K562 (cell line): ENCODE measurements at regions not wholly inside any gene's neighbourhood (a gene's known extent, or its start where the extent isn't known, plus 50 kb on each side); places are given as distances from the start of the nearest gene placed in this dataset.

Experiments used
- ATAC-seq: fragments of 200-7000 bp; cut with Tn5 transposase; 3 replicates; pipeline ENCODE4 v1.9.1; 2020; ENCODE audit warnings: moderate library complexity
- BruUV-seq: library from RNA; stranded (reverse); fragments of 400-500 nt; replicated peaks from 2 replicates; lab custom pipeline; 2021; lab: Mats Ljungman, UMichigan
- CTCF ChIA-PET: fragments of 300-600 bp; formaldehyde crosslinking; extraction: SDS; loops from one replicate; lab custom pipeline; 2021; ENCODE audit warnings: low intra/inter-chr PET ratio; lab: Yijun Ruan, JAX
- POLR2A ChIA-PET: fragments of 300-600, 350-650 bp; sonication (Branson Sonifier 250); formaldehyde crosslinking; extraction: SDS; loops from one replicate; lab custom pipeline; 2021; ENCODE audit warnings: antibody characterized with exemption, inconsistent platforms; lab: Yijun Ruan, JAX
- DNase-seq, 4 experiments: peaks; one replicate each; pipeline versions ENCODE4 v3.0.0 to v3.0.0-alpha.2; 2011 to 2018; ENCODE audit warnings: low spot score in 3 of 4, mixed read lengths in 3 of 4; ENCODE audit errors: extremely low read depth in 1 of 4
- FAIRE-seq: peaks from 2 replicates; lab custom pipeline; 2011; peaks lifted over from hg19 to GRCh38; lab: Jason Lieb, UNC
- H2AFZ ChIP-seq: 2 replicates; pipeline ENCODE4 v1.6.0; 2011; ENCODE audit warnings: low read depth, low read length, control low read depth, inconsistent platforms
- H3K27ac ChIP-seq: fragments of 200-600 bp; 3 replicates; pipeline ENCODE4 v1.8.0; 2011; ENCODE audit warnings: low read depth, mild to moderate bottlenecking, control low read depth, inconsistent platforms, low read length, moderate library complexity, mixed read lengths; ENCODE audit errors: extremely low read depth
- H3K27me3 ChIP-seq, 2 experiments: fragments of 300-600 bp in 1 of 2; 2 replicates in 1 of 2; 3 replicates in 1 of 2; pipeline versions ENCODE4 v1.6.0 to v1.8.0; 2011; ENCODE audit warnings: inconsistent platforms in 2 of 2, low read length in 2 of 2, mild to moderate bottlenecking in 1 of 2, mixed read lengths in 1 of 2, moderate library complexity in 1 of 2; ENCODE audit not compliant: control insufficient read depth in 2 of 2, insufficient read depth in 2 of 2
- H3K36me3 ChIP-seq: fragments of 300-600 bp; 3 replicates; pipeline ENCODE4 v1.8.0; 2011; ENCODE audit warnings: mild to moderate bottlenecking, low read length, inconsistent platforms; ENCODE audit not compliant: control insufficient read depth, insufficient read depth
- H3K4me1 ChIP-seq, 2 experiments: fragments of 200-600 bp in 1 of 2; replicated peaks in 1 of 2; 2 replicates in 1 of 2; 3 replicates in 1 of 2; pipeline versions ENCODE4 v1.5.1 to v1.8.0; 2011; ENCODE audit warnings: inconsistent platforms in 2 of 2, low read length in 2 of 2, mild to moderate bottlenecking in 1 of 2, mixed read lengths in 1 of 2, moderate library complexity in 1 of 2; ENCODE audit not compliant: control insufficient read depth in 2 of 2, insufficient read depth in 2 of 2
- H3K4me2 ChIP-seq: 2 replicates; pipeline ENCODE4 v1.6.1; 2011; ENCODE audit warnings: low read length, control low read depth, inconsistent platforms, mixed read lengths; ENCODE audit not compliant: insufficient read depth
- H3K4me3 ChIP-seq: fragments of 200-600 bp; sonication (generic), shearing (Covaris generic); 2 replicates; pipeline ENCODE4 v1.5.1; 2016; ENCODE audit warnings: control low read depth, inconsistent platforms
- H3K79me2 ChIP-seq: fragments of 200-600 bp; 3 replicates; pipeline ENCODE4 v1.8.0; 2011; ENCODE audit warnings: low read length, inconsistent platforms; ENCODE audit not compliant: control insufficient read depth, insufficient read depth
- H3K9ac ChIP-seq, 2 experiments: 2 replicates each; pipeline versions ENCODE4 v1.6.0 to v1.6.1; 2011; ENCODE audit warnings: low read depth in 2 of 2, low read length in 2 of 2, control low read depth in 1 of 2, inconsistent platforms in 1 of 2, mild to moderate bottlenecking in 1 of 2, mixed read lengths in 1 of 2; ENCODE audit not compliant: insufficient read depth in 1 of 2
- H3K9me1 ChIP-seq: one replicate; pipeline ENCODE4 v1.6.0; 2011; ENCODE audit warnings: inconsistent platforms, mild to moderate bottlenecking, low read length, moderate library complexity; ENCODE audit not compliant: control insufficient read depth, insufficient read depth
- H3K9me3 ChIP-seq: replicated peaks from 2 replicates; pipeline ENCODE4 v1.5.1; 2011; ENCODE audit warnings: low read depth, low read length, inconsistent platforms; ENCODE audit not compliant: control insufficient read depth, insufficient read depth
- H4K20me1 ChIP-seq: replicated peaks from 2 replicates; pipeline ENCODE4 v1.6.1; 2011; ENCODE audit warnings: low read length, inconsistent platforms, mixed read lengths; ENCODE audit not compliant: control insufficient read depth, insufficient read depth
- BHLHE40 ChIP-seq: IDR thresholded peaks from 2 replicates; pipeline ENCODE4 v1.6.1; 2011; ENCODE audit warnings: low read length, improper control_type of control experiment
- BRCA1 ChIP-seq, 2 experiments: fragments of 450-650 bp in 1 of 2; sonication (generic) in 1 of 2; formaldehyde crosslinking in 1 of 2; IDR thresholded peaks; 2 replicates each; pipeline versions ENCODE4 v1.5.0 to v1.6.1; 2017 to 2020; ENCODE audit warnings: mild to moderate bottlenecking in 1 of 2, missing genetic modification reagents in 1 of 2
- CBX8 ChIP-seq: fragments of 200-600 bp; sonication (generic); IDR thresholded peaks from 2 replicates; pipeline ENCODE4 v1.6.1; 2012; ENCODE audit warnings: borderline replicate concordance, mixed run types, low read depth, mild to moderate bottlenecking, moderate library complexity, mixed read lengths, low read length, control low read depth, inconsistent platforms; ENCODE audit not compliant: poor library complexity, severe bottlenecking; ENCODE audit errors: extremely low read depth
- CCAR2 ChIP-seq: fragments of 200-400 bp; formaldehyde crosslinking; IDR thresholded peaks from 2 replicates; pipeline ENCODE4 v1.6.1; 2017; ENCODE audit warnings: mild to moderate bottlenecking, low read depth, low read length
- EP300 ChIP-seq: IDR thresholded peaks from 2 replicates; pipeline ENCODE4 v1.6.1; 2012; ENCODE audit warnings: low read length, improper control_type of control experiment
- NFE2 ChIP-seq: IDR thresholded peaks from 2 replicates; pipeline ENCODE4 v1.6.1; 2014; ENCODE audit warnings: antibody characterized with exemption, low read depth
- NRF1 ChIP-seq, 2 experiments: fragments of 450-650 bp; IDR thresholded peaks in 1 of 2; conservative IDR thresholded peaks in 1 of 2; 2 replicates each; pipeline ENCODE4 v1.6.1; 2014; ENCODE audit warnings: mild to moderate bottlenecking in 2 of 2
- SMARCB1 ChIP-seq: IDR thresholded peaks from 2 replicates; pipeline ENCODE4 v1.6.1; 2011; ENCODE audit warnings: improper control_type of control experiment, low read depth; ENCODE audit not compliant: insufficient read length
- WGBS: fragments of 100-300 bp; shearing (Covaris generic); methylation state at CpG from one replicate; pipeline ENCODE4 v1.1.6; 2016; ENCODE audit warnings: low coverage, mixed read lengths; ENCODE audit not compliant: insufficient coverage; ENCODE audit errors: missing lambda C conversion rate; 5-methylcytosine and 5-hydroxymethylcytosine counted together
- in situ Hi-C: fragments of 300-500 bp; cut with MboI; formaldehyde crosslinking; loops from 4 replicates; pipeline ENCODE4 v1.15.0; 2018; ENCODE audit warnings: inconsistent platforms, mixed read lengths
- intact Hi-C: fragments of 100-400 bp; cut with micrococcal nuclease; formaldehyde crosslinking; loops from 2 replicates; pipeline ENCODE4 v1.14.2; 2022
- TF ChIP-seq, protein P1 (sequence below), 2 experiments: fragments of 450-650 bp; IDR thresholded peaks; 2 replicates each; pipeline ENCODE4 v1.6.1; 2016; ENCODE audit warnings: mild to moderate bottlenecking in 2 of 2, borderline replicate concordance in 1 of 2, low read depth in 1 of 2, moderate library complexity in 1 of 2
- TF ChIP-seq, protein P2 (sequence below): sonication (generic); formaldehyde crosslinking; IDR thresholded peaks from 2 replicates; pipeline ENCODE4 v1.8.1; 2022; ENCODE audit warnings: missing genetic modification reagents

DNA sequence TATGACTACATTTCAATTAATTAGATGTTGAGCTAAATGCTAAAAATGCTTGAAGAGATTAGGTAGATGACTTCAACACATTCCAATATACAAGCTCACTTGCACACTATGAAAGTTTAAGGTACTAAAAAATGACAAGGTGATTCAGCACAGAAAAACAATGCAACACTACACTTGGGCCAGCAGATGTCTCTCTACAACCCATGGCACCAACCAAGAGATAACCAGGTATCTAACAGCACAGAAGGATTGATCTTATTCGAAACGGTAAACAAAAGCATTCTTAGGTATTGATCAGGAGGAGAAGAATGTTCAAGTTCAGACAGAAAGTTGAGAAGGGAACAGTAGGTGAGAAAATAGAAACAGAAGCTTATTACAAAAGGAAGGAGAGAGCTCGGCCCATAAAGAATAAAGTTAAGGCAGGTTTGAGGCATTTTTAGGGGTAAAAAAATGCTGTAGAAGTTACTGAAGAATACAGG lies 248.2 kb upstream of the KLF14 start:
- H2AFZ ChIP-seq: no peak overlapping the region
- CTCF ChIA-PET: interaction anchor here (1.0 to 1.6 kb wide), 3 partner anchors 24 to 58 kb away, joined by 3 to 7 read pairs (median 5); no protein-coding TSS in a partner anchor
- H3K4me2 ChIP-seq: no peak overlapping the region
- H3K36me3 ChIP-seq: no peaks in the 10 kb centered on the region
- WGBS: 29% methylated on average over 3 of the region's 3 CpGs
- H3K27me3 ChIP-seq: no peaks in the 10 kb centered on the region
- intact Hi-C loops (loop anchor here (1.0 kb wide), 3 partner anchors 25 to 531 kb away; no protein-coding TSS in a partner anchor), in situ Hi-C loops (no loop called here)
- no peak overlapping the region for H3K27ac ChIP-seq
- no peak overlapping the region for H3K4me3 ChIP-seq
- H3K9me3 ChIP-seq: no peaks in the 10 kb centered on the region
- POLR2A ChIA-PET: interaction anchor here (1.0 to 1.7 kb wide), 3 partner anchors 11 to 87 kb away, joined by 3 to 7 read pairs (median 3); no protein-coding TSS in a partner anchor
- H3K9ac ChIP-seq: no peak overlapping the region
- BruUV-seq: no TSS peak
- H3K9me1 ChIP-seq: peaks cover 2% of the 10 kb centered on the region
- no peaks in the 10 kb centered on the region for H4K20me1 ChIP-seq
- FAIRE-seq (peak; percentile 86), ATAC-seq (peak; percentile 96), DNase-seq (peak; percentile 46 to 68 (median 58))
- H3K79me2 ChIP-seq: no peaks in the 10 kb centered on the region
- no peaks in the 10 kb centered on the region; a peak in 1 of 5 replicates for H3K4me1 ChIP-seq
- TF ChIP-seq, protein P1, sequence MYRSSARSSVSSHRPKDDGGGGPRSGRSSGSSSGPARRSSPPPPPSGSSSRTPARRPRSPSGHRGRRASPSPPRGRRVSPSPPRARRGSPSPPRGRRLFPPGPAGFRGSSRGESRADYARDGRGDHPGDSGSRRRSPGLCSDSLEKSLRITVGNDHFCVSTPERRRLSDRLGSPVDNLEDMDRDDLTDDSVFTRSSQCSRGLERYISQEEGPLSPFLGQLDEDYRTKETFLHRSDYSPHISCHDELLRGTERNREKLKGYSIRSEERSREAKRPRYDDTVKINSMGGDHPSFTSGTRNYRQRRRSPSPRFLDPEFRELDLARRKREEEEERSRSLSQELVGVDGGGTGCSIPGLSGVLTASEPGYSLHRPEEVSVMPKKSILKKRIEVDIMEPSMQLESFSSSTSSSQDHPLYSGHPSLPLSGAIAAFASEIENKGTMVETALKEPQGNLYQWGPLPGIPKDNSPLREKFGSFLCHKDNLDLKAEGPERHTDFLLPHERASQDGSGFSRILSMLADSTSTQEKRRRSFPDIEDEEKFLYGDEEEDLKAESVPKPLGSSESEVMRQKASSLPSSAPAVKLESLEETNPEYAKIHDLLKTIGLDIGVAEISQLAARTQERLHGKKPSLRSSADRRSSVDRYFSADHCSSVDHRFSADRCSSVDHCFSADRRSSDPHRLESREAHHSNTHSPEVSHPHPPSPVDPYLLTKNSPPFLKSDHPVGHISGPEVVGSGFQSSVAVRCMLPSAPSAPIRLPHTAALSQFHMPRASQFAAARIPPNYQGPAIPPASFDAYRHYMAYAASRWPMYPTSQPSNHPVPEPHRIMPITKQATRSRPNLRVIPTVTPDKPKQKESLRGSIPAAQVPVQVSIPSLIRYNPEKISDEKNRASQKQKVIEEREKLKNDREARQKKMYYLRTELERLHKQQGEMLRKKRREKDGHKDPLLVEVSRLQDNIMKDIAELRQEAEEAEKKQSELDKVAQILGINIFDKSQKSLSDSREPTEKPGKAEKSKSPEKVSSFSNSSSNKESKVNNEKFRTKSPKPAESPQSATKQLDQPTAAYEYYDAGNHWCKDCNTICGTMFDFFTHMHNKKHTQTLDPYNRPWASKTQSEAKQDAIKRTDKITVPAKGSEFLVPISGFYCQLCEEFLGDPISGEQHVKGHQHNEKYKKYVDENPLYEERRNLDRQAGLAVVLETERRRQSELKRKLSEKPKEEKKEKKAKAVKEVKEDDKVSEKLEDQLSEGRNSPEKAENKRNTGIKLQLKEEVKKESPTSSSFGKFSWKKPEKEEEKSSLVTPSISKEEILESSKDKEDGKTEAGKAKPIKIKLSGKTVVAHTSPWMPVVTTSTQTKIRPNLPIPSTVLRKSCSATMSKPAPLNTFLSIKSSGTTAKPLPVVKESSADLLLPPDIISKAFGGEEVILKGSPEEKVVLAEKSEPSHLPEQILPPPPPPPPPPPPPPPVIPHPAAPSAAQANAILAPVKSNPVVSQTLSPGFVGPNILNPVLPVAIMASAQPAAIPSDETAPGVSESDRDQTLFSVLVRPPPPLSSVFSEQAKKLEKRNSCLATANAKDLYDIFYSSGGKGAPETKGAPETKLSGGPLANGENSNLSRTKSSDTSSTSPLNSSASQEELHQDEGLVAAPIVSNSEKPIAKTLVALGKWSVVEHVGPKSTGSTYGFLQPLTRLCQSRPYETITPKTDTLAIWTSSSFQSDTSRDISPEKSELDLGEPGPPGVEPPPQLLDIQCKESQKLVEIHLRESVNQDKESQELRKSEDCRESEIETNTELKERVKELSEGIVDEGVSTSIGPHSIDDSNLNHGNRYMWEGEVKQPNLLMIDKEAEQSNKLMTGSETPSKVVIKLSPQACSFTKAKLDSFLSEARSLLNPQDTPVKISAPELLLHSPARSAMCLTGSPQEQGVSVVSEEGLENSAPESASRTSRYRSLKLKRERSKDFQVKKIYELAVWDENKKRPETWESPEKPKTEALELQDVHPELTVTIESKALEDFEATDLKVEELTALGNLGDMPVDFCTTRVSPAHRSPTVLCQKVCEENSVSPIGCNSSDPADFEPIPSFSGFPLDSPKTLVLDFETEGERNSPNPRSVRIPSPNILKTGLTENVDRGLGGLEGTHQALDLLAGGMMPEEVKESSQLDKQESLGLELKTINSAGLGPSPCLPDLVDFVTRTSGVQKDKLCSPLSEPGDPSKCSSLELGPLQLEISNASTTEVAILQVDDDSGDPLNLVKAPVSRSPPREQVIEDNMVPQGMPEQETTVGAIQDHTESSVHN (IDR thresholded peaks at IDR 0.05; ENCODE audit: borderline replicate concordance in 1 of 2, low read depth in 1 of 2): 0 out of 4 replicates have a peak, but pooled peaks of 1 of the 2 experiments have one; percentile 23
- no peak for TF ChIP-seq NRF1 (conservative IDR thresholded peaks at IDR 0.05 in 1 of 2, IDR thresholded peaks at IDR 0.05 in 1 of 2)
- peak; percentile 16; the same call in 1 of the 2 replicates for TF ChIP-seq BHLHE40
- TF ChIP-seq, protein P2, sequence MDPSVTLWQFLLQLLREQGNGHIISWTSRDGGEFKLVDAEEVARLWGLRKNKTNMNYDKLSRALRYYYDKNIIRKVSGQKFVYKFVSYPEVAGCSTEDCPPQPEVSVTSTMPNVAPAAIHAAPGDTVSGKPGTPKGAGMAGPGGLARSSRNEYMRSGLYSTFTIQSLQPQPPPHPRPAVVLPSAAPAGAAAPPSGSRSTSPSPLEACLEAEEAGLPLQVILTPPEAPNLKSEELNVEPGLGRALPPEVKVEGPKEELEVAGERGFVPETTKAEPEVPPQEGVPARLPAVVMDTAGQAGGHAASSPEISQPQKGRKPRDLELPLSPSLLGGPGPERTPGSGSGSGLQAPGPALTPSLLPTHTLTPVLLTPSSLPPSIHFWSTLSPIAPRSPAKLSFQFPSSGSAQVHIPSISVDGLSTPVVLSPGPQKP (CRISPR knock-in tag): no peak
- no peak for TF ChIP-seq CCAR2
- TF ChIP-seq EP300: peak; percentile 8; the same call in 1 of the 2 replicates
- no peak for TF ChIP-seq SMARCB1
- TF ChIP-seq NFE2: peak; percentile 92
- no peak for TF ChIP-seq CBX8
- no peak for TF ChIP-seq BRCA1 (IDR thresholded peaks at IDR 0.05)
- no peak for TF ChIP-seq BRCA1 (CRISPR knock-in tag; IDR thresholded peaks at IDR 0.05)
